H9 (cell line): ENCODE measurements at regions not wholly inside any gene's neighbourhood (a gene's known extent, or its start where the extent isn't known, plus 50 kb on each side); places are given as distances from the start of the nearest gene placed in this dataset.

Source experiments
- DNase-seq: peaks from one replicate; pipeline ENCODE4 v3.0.0-alpha.2; 2017
- H2AFZ ChIP-seq: one replicate; pipeline ENCODE4 v1.6.1; 2013; ENCODE audit warnings: mild to moderate bottlenecking, low read length, control low read depth, moderate library complexity
- H2AK5ac ChIP-seq: 2 replicates; pipeline ENCODE4 v1.6.1; 2013; ENCODE audit warnings: low read length, control low read depth, mixed read lengths; ENCODE audit not compliant: insufficient read length
- H2BK120ac ChIP-seq: one replicate; pipeline ENCODE4 v1.6.1; 2013; ENCODE audit warnings: low read depth, mild to moderate bottlenecking, low read length, control low read depth, inconsistent platforms; ENCODE audit not compliant: poor library complexity, severe bottlenecking
- H2BK12ac ChIP-seq: 2 replicates; pipeline ENCODE4 v1.6.1; 2013; ENCODE audit warnings: low read length, control low read depth, mixed read lengths, low read depth; ENCODE audit not compliant: insufficient read length
- H2BK15ac ChIP-seq: 2 replicates; pipeline ENCODE4 v1.6.1; 2013; ENCODE audit warnings: low read depth, low read length, control low read depth
- H2BK20ac ChIP-seq: one replicate; pipeline ENCODE4 v1.6.1; 2013; ENCODE audit warnings: low read depth, mild to moderate bottlenecking, low read length, control low read depth, inconsistent platforms; ENCODE audit not compliant: poor library complexity, severe bottlenecking
- H2BK5ac ChIP-seq: 2 replicates; pipeline ENCODE4 v1.6.1; 2013; ENCODE audit warnings: low read length, control low read depth, mixed read lengths; ENCODE audit not compliant: insufficient read length
- H3K14ac ChIP-seq: 2 replicates; pipeline ENCODE4 v1.6.1; 2013; ENCODE audit warnings: low read length, control low read depth; ENCODE audit not compliant: insufficient read depth
- H3K18ac ChIP-seq: 2 replicates; pipeline ENCODE4 v1.6.1; 2013; ENCODE audit warnings: low read depth, mild to moderate bottlenecking, mixed read lengths, low read length, control low read depth; ENCODE audit not compliant: insufficient read length
- H3K23ac ChIP-seq: 2 replicates; pipeline ENCODE4 v1.6.1; 2013; ENCODE audit warnings: low read length, control low read depth, mixed read lengths, low read depth; ENCODE audit not compliant: insufficient read length
- H3K23me2 ChIP-seq: 2 replicates; pipeline ENCODE4 v1.6.1; 2013; ENCODE audit warnings: low read depth, mild to moderate bottlenecking, mixed read lengths, low read length, control low read depth; ENCODE audit not compliant: insufficient read length, poor library complexity, severe bottlenecking
- H3K27ac ChIP-seq: 2 replicates; pipeline ENCODE4 v1.5.1; 2013; ENCODE audit warnings: low read length, control low read depth, mixed read lengths, low read depth; ENCODE audit not compliant: insufficient read length
- H3K27me3 ChIP-seq: 2 replicates; pipeline ENCODE4 v1.6.1; 2013; ENCODE audit warnings: low read length, control low read depth, inconsistent platforms; ENCODE audit not compliant: insufficient read depth
- H3K4ac ChIP-seq: 2 replicates; pipeline ENCODE4 v1.6.1; 2013; ENCODE audit warnings: low read depth, mild to moderate bottlenecking, control low read depth, inconsistent platforms, low read length, moderate library complexity
- H3K4me1 ChIP-seq: 2 replicates; pipeline ENCODE4 v1.6.1; 2013; ENCODE audit warnings: low read length, control low read depth, inconsistent platforms; ENCODE audit not compliant: insufficient read depth
- H3K4me2 ChIP-seq: 2 replicates; pipeline ENCODE4 v1.6.1; 2013; ENCODE audit warnings: low read length, control low read depth, mixed read lengths; ENCODE audit not compliant: insufficient read length, insufficient read depth
- H3K56ac ChIP-seq: 2 replicates; pipeline ENCODE4 v1.6.1; 2013; ENCODE audit warnings: low read depth, mild to moderate bottlenecking, mixed read lengths, low read length, control low read depth; ENCODE audit not compliant: insufficient read length
- H3K79me1 ChIP-seq: 2 replicates; pipeline ENCODE4 v1.6.1; 2013; ENCODE audit warnings: low read depth, mild to moderate bottlenecking, moderate library complexity, low read length, control low read depth, inconsistent platforms; ENCODE audit not compliant: insufficient read depth, poor library complexity, severe bottlenecking
- H3K79me2 ChIP-seq: 2 replicates; pipeline ENCODE4 v1.6.1; 2013; ENCODE audit warnings: low read length, control low read depth, inconsistent platforms; ENCODE audit not compliant: insufficient read depth
- H3K9ac ChIP-seq: 2 replicates; pipeline ENCODE4 v1.6.1; 2013; ENCODE audit warnings: low read length, control low read depth, mixed read lengths; ENCODE audit not compliant: insufficient read length; ENCODE audit errors: extremely low read depth
- H3K9me3 ChIP-seq: one replicate; pipeline ENCODE4 v1.6.1; 2013; ENCODE audit warnings: low read depth, low read length, inconsistent platforms; ENCODE audit not compliant: control insufficient read depth
- H3T11ph ChIP-seq: one replicate; pipeline ENCODE4 v1.6.1; 2013; ENCODE audit warnings: mild to moderate bottlenecking, low read length, control low read depth, inconsistent platforms
- H4K20me1 ChIP-seq: one replicate; pipeline ENCODE4 v1.6.1; 2013; ENCODE audit not compliant: control insufficient read depth, insufficient read length, insufficient read depth
- H4K5ac ChIP-seq: 2 replicates; pipeline ENCODE4 v1.6.1; 2013; ENCODE audit warnings: low read depth, mild to moderate bottlenecking, mixed read lengths, low read length, control low read depth; ENCODE audit not compliant: insufficient read length
- H4K8ac ChIP-seq: replicated peaks from 2 replicates; pipeline ENCODE4 v1.6.1; 2013; ENCODE audit warnings: low read length, control low read depth, mixed read lengths, low read depth; ENCODE audit not compliant: insufficient read length
- H4K91ac ChIP-seq: 2 replicates; pipeline ENCODE4 v1.6.1; 2013; ENCODE audit warnings: low read depth, mild to moderate bottlenecking, moderate library complexity, mixed read lengths, low read length, control low read depth; ENCODE audit not compliant: insufficient read length
- H3K27ac Mint-ChIP-seq, 3 experiments: 2 replicates in 2 of 3; 3 replicates in 1 of 3; pipeline ENCODE4 v1.8.0; 2020 to 2021; ENCODE audit warnings: mixed read lengths in 3 of 3, mild to moderate bottlenecking in 1 of 3, moderate library complexity in 1 of 3
- H3K27me3 Mint-ChIP-seq: 2 replicates; pipeline ENCODE4 v1.8.0; 2021; ENCODE audit warnings: low read depth, mild to moderate bottlenecking, moderate library complexity, mixed read lengths
- H3K36me3 Mint-ChIP-seq, 3 experiments: 2 replicates in 2 of 3; 3 replicates in 1 of 3; pipeline ENCODE4 v1.8.0; 2020 to 2021; ENCODE audit warnings: low read depth in 3 of 3, mixed read lengths in 3 of 3; ENCODE audit not compliant: insufficient read depth in 1 of 3
- H3K4me1 Mint-ChIP-seq, 2 experiments: 2 replicates each; pipeline ENCODE4 v1.8.0; 2020; ENCODE audit warnings: mixed read lengths in 2 of 2
- H3K4me3 Mint-ChIP-seq, 2 experiments: 2 replicates in 1 of 2; 3 replicates in 1 of 2; pipeline ENCODE4 v1.8.0; 2020 to 2021; ENCODE audit warnings: mild to moderate bottlenecking in 2 of 2, mixed read lengths in 2 of 2, moderate library complexity in 1 of 2
- H3K9me3 Mint-ChIP-seq, 2 experiments: 2 replicates in 1 of 2; 3 replicates in 1 of 2; pipeline ENCODE4 v1.8.0; 2020; ENCODE audit warnings: mild to moderate bottlenecking in 2 of 2, mixed read lengths in 2 of 2, moderate library complexity in 1 of 2
- TF ChIP-seq, protein P1 (sequence below): fragments of 200-600 bp; sonication (generic); conservative IDR thresholded peaks from 3 replicates; pipeline ENCODE4 v1.8.0; 2021; ENCODE audit warnings: antibody characterized with exemption, mild to moderate bottlenecking

DNA sequence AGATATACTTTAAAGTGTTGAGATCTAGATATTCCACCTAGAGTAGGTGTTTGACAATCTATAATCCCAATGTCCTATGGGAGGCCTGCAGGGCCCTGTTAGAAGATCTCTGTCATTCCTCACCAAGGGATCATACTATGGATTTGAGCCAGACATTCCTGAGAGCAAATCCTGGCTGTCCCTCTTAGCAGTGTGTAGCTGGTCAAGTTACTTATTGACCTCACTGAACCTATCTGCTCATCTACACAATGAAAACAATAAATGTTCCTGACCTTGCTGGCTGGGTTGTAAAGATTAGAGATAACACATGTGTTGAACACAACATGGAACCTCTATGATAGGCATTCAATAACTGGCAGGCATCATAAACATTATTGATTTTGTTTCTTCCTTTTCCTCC is 265.6 kb upstream of the ATP11B start:
- Histone ChIP-seq H2BK12ac (no peak overlapping the region), H3K27ac (no peak overlapping the region)

More for the DNA sequence above, 265.6 kb upstream of the ATP11B start:
- H3K4me2 ChIP-seq, result no peak overlapping the region
- DNase-seq, result no peak
- H2BK120ac ChIP-seq, result no peak overlapping the region
- peaks cover 9 to 10% of the 10 kb centered on the region in 2 experiments for H3K4me1 Mint-ChIP-seq
- H3K4ac ChIP-seq, result no peak overlapping the region
- H2BK15ac ChIP-seq, result no peak overlapping the region
- H3K4me1 ChIP-seq, result no peaks in the 10 kb centered on the region
- no peak overlapping the region for H4K91ac ChIP-seq
- H3K27ac Mint-ChIP-seq, result no peak overlapping the region
- no peaks in the 10 kb centered on the region for H3K79me1 ChIP-seq
- no peak overlapping the region for H2AFZ ChIP-seq
- no peak overlapping the region for H3K56ac ChIP-seq
- H4K5ac ChIP-seq, result no peak overlapping the region
- no peaks in the 10 kb centered on the region for H3K79me2 ChIP-seq
- no peaks in the 10 kb centered on the region for H3K23me2 ChIP-seq
- H3K36me3 Mint-ChIP-seq, result no peaks in the 10 kb centered on the region
- H3K4me3 Mint-ChIP-seq, result no peak overlapping the region
- no peak overlapping the region for H3T11ph ChIP-seq
- no peak overlapping the region for H2BK20ac ChIP-seq
- H4K8ac ChIP-seq, result no peak overlapping the region
- no peak overlapping the region for H3K18ac ChIP-seq
- H3K9me3 ChIP-seq, result no peaks in the 10 kb centered on the region
- H3K9me3 Mint-ChIP-seq, result no peaks in the 10 kb centered on the region
- no peaks in the 10 kb centered on the region for H4K20me1 ChIP-seq
- no peak overlapping the region for H2AK5ac ChIP-seq
- TF ChIP-seq, protein P1, sequence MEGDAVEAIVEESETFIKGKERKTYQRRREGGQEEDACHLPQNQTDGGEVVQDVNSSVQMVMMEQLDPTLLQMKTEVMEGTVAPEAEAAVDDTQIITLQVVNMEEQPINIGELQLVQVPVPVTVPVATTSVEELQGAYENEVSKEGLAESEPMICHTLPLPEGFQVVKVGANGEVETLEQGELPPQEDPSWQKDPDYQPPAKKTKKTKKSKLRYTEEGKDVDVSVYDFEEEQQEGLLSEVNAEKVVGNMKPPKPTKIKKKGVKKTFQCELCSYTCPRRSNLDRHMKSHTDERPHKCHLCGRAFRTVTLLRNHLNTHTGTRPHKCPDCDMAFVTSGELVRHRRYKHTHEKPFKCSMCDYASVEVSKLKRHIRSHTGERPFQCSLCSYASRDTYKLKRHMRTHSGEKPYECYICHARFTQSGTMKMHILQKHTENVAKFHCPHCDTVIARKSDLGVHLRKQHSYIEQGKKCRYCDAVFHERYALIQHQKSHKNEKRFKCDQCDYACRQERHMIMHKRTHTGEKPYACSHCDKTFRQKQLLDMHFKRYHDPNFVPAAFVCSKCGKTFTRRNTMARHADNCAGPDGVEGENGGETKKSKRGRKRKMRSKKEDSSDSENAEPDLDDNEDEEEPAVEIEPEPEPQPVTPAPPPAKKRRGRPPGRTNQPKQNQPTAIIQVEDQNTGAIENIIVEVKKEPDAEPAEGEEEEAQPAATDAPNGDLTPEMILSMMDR, result no peak
- no peak overlapping the region for H3K9ac ChIP-seq
- H3K14ac ChIP-seq, result no peak overlapping the region
- no peaks in the 10 kb centered on the region for H3K27me3 ChIP-seq
- H2BK5ac ChIP-seq, result no peak overlapping the region
- H3K27me3 Mint-ChIP-seq, result no peaks in the 10 kb centered on the region
- no peak overlapping the region for H3K23ac ChIP-seq
